ENCODE measurements at regions not wholly inside any gene's neighbourhood (a gene's known extent, or its start where the extent isn't known, plus 50 kb on each side); places are given as distances from the start of the nearest gene placed in this dataset.

GRCh38 chr5:3511934-3512333 lies 83.7 kb upstream of the IRX1 start:
- no peak overlapping the region for H3K27ac ChIP-seq

GRCh38 chr5:3511519-3511918 lies 84.1 kb upstream of the IRX1 start:
- DNase-seq, result no peak

More at GRCh38 chr5:3511934-3512333, 83.7 kb upstream of the IRX1 start:
- Histone ChIP-seq H3K36me3 (no peaks in the 10 kb centered on the region), H3K9me3 (no peaks in the 10 kb centered on the region), H3K27me3 (no peaks in the 10 kb centered on the region), H3K4me1 (no peaks in the 10 kb centered on the region), H3K4me3 (no peak overlapping the region)
- intact Hi-C loops (cut with DNase I; ENCODE audit: low total_unique reads), result no loop called here
- TF ChIP-seq CTCF (IDR thresholded peaks at IDR 0.05) (no peak), POLR2A (IDR thresholded peaks at IDR 0.05) (no peak)
- DNase-seq, result no peak

GRCh38 chr5:3510642-3511417 lies 84.8 kb upstream of the IRX1 start:
- Histone ChIP-seq H3K36me3 (no peaks in the 10 kb centered on the region), H3K27ac (no peak overlapping the region), H3K4me3 (no peak overlapping the region), H3K27me3 (no peaks in the 10 kb centered on the region), H3K9me3 (no peaks in the 10 kb centered on the region), H3K4me1 (no peaks in the 10 kb centered on the region)
- DNase-seq, result no peak
- intact Hi-C loops (cut with DNase I; ENCODE audit: low total_unique reads), result no loop called here
- TF ChIP-seq CTCF (IDR thresholded peaks at IDR 0.05) (no peak), POLR2A (IDR thresholded peaks at IDR 0.05) (no peak)

More at GRCh38 chr5:3511519-3511918, 84.1 kb upstream of the IRX1 start:
- Histone ChIP-seq H3K27me3 (no peaks in the 10 kb centered on the region), H3K9me3 (no peaks in the 10 kb centered on the region), H3K27ac (no peak overlapping the region), H3K4me1 (no peaks in the 10 kb centered on the region), H3K4me3 (no peak overlapping the region), H3K36me3 (no peaks in the 10 kb centered on the region)
- TF ChIP-seq CTCF (IDR thresholded peaks at IDR 0.05) (no peak), POLR2A (IDR thresholded peaks at IDR 0.05) (no peak)
- intact Hi-C loops (cut with DNase I; ENCODE audit: low total_unique reads), result no loop called here

GRCh38 chr5:3509290-3509689 lies 86.3 kb upstream of the IRX1 start:
- H3K27me3 ChIP-seq, result no peaks in the 10 kb centered on the region
- H3K36me3 ChIP-seq, result no peaks in the 10 kb centered on the region
- no peak for DNase-seq
- TF ChIP-seq POLR2A (IDR thresholded peaks at IDR 0.05), result no peak
- no peak for TF ChIP-seq CTCF (IDR thresholded peaks at IDR 0.05)
- no peaks in the 10 kb centered on the region for H3K4me1 ChIP-seq
- H3K27ac ChIP-seq, result no peak overlapping the region
- intact Hi-C loops (cut with DNase I; ENCODE audit: low total_unique reads), result no loop called here
- no peak overlapping the region for H3K4me3 ChIP-seq
- no peaks in the 10 kb centered on the region for H3K9me3 ChIP-seq

GRCh38 chr5:3508395-3508794 lies 87.2 kb upstream of the IRX1 start:
- Histone ChIP-seq H3K27ac (no peak overlapping the region), H3K4me1 (no peaks in the 10 kb centered on the region), H3K9me3 (no peaks in the 10 kb centered on the region), H3K36me3 (no peaks in the 10 kb centered on the region), H3K27me3 (no peaks in the 10 kb centered on the region), H3K4me3 (no peak overlapping the region)
- TF ChIP-seq CTCF (IDR thresholded peaks at IDR 0.05) (no peak), POLR2A (IDR thresholded peaks at IDR 0.05) (no peak)
- no peak for DNase-seq
- intact Hi-C loops (cut with DNase I; ENCODE audit: low total_unique reads), result no loop called here
